BE2C (cell line): ENCODE measurements at regions not wholly inside any gene's neighbourhood (a gene's known extent, or its start where the extent isn't known, plus 50 kb on each side); places are given as distances from the start of the nearest gene placed in this dataset.

Experiments used
- DNase-seq: peaks from one replicate; pipeline ENCODE4 v3.0.0-alpha.2; 2020
- H3K27me3 ChIP-seq: fragments of 250-450 bp; sonication (Bioruptor Pico); 2 replicates; pipeline ENCODE4 v1.5.1; 2020; ENCODE audit warnings: mild to moderate bottlenecking
- H3K36me3 ChIP-seq: fragments of 250-450 bp; sonication (Bioruptor Pico); 2 replicates; pipeline ENCODE4 v1.5.1; 2020; ENCODE audit warnings: mild to moderate bottlenecking
- H3K4me1 ChIP-seq: fragments of 250-450 bp; sonication (Bioruptor Pico); 2 replicates; pipeline ENCODE4 v1.5.1; 2020
- H3K4me3 ChIP-seq: 2 replicates; pipeline ENCODE4 v1.5.1; 2011; ENCODE audit warnings: low read depth, low read length
- H3K9me3 ChIP-seq: fragments of 250-450 bp; sonication (Bioruptor Pico); 2 replicates; pipeline ENCODE4 v1.5.1; 2020
- TF ChIP-seq, protein P1 (sequence below): IDR thresholded peaks from 2 replicates; pipeline ENCODE4 v1.5.1; 2012; ENCODE audit warnings: mild to moderate bottlenecking, low read depth, low read length

DNA sequence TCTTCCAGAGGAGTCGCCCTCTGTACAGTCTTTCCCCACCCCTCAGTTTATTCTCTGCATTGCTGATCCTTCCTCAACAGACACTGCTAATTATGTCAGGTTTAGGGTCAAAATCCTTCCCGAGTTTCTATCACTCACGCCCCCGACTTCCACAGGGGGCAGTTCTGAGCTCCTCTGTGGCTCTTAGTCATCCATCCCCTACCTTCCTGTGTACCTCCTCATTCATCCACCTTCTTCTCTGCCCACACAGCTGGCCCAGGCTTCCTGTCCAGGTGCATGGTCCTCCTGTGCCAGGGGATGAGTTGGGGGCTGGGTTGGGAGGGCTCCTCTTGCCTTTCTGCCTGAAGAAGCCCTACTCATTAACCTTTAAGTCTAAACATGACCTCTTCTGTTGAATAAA lies 202.9 kb downstream of the ARL4C start:
- TF ChIP-seq, protein P1, sequence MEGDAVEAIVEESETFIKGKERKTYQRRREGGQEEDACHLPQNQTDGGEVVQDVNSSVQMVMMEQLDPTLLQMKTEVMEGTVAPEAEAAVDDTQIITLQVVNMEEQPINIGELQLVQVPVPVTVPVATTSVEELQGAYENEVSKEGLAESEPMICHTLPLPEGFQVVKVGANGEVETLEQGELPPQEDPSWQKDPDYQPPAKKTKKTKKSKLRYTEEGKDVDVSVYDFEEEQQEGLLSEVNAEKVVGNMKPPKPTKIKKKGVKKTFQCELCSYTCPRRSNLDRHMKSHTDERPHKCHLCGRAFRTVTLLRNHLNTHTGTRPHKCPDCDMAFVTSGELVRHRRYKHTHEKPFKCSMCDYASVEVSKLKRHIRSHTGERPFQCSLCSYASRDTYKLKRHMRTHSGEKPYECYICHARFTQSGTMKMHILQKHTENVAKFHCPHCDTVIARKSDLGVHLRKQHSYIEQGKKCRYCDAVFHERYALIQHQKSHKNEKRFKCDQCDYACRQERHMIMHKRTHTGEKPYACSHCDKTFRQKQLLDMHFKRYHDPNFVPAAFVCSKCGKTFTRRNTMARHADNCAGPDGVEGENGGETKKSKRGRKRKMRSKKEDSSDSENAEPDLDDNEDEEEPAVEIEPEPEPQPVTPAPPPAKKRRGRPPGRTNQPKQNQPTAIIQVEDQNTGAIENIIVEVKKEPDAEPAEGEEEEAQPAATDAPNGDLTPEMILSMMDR = peak; percentile 40
- H3K27me3 ChIP-seq = no peaks in the 10 kb centered on the region
- DNase-seq = no peak
- H3K4me3 ChIP-seq = no peak overlapping the region
- no peaks in the 10 kb centered on the region for H3K9me3 ChIP-seq
- H3K4me1 ChIP-seq = no peaks in the 10 kb centered on the region; the same call in 1 of the 2 replicates
- no peaks in the 10 kb centered on the region for H3K36me3 ChIP-seq

DNA sequence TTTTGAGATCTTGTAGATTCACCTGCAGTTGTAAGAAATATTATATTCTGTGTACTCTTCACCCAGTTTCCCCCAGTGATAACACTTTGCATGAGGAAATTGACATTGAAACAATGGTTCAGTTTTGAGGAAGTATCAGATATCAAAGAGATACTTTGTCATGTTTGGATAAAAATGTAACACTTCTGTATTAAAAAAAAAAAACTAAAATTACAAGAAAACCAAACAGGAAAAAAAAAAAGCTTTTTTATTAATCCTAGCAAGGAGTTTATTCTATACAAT lies 204.0 kb downstream of the ARL4C start:
- TF ChIP-seq, protein P1 = no peak
- Histone ChIP-seq H3K36me3 (no peaks in the 10 kb centered on the region), H3K4me1 (no peaks in the 10 kb centered on the region; the same call in 1 of the 2 replicates), H3K9me3 (no peaks in the 10 kb centered on the region), H3K4me3 (no peak overlapping the region), H3K27me3 (no peaks in the 10 kb centered on the region)
- no peak for DNase-seq

DNA sequence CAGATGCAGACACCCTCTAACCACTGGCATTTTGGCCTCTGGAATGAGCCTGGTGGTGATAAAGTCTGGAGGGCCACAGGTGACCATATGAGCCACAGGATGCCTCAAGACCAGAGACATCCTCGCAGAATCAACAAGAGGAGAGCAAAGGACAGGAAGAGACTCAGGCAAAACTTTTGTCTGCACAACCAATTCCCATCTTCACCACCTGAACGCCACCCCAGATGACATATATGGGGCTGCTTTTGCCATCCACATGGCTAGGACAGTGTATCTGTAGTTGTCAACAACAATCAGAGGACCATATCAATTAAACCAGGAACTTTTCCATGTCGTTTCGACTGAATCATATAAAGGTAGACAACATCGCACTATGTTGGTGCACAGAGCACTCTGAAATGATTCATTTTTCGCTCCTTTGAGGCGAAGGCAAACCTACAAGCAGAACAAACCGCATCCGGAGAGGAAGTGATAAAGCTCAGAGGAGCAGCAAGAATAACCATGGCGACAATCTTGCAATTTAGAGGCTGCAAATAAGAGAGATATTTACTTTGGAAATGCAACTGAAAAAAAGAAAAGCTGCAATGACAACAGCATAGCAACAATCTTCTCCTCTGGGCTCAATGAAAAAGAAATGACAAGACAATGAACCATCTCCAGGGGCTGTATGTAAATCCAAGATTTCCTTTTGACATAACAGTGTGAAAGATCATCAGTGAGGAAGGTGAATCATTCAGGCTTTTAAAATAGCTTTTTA lies 204.5 kb downstream of the ARL4C start:
- Histone ChIP-seq H3K36me3 (no peaks in the 10 kb centered on the region), H3K4me3 (no peak overlapping the region), H3K27me3 (no peaks in the 10 kb centered on the region), H3K4me1 (no peaks in the 10 kb centered on the region; the same call in 1 of the 2 replicates), H3K9me3 (no peaks in the 10 kb centered on the region)
- TF ChIP-seq, protein P1 = no peak
- DNase-seq = no peak

DNA sequence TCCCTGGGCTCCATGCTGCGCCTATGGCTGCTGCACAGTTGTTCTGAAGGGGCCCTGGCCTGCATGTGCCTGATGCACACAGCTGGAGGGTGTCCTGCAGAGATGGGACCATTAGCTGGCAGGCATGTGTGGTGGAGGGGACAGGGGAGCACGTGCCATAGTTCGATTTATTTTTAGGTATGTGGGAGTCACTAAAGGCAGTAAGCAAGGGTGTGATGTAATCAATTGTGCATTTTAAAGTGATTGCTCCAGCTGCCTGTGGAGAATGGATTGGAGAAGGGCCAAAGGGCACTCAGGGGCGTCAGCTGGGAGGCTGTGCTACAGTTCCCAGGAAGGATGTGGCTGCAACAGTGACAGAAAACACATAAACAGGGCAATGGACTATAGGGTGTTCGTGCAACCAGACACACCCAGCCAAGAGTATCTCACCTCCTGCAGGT lies 205.1 kb downstream of the ARL4C start:
- no peaks in the 10 kb centered on the region for H3K27me3 ChIP-seq
- no peak overlapping the region for H3K4me3 ChIP-seq
- no peaks in the 10 kb centered on the region for H3K36me3 ChIP-seq
- H3K4me1 ChIP-seq = no peaks in the 10 kb centered on the region; the same call in 1 of the 2 replicates
- TF ChIP-seq, protein P1 = no peak
- H3K9me3 ChIP-seq = no peaks in the 10 kb centered on the region
- DNase-seq = no peak

DNA sequence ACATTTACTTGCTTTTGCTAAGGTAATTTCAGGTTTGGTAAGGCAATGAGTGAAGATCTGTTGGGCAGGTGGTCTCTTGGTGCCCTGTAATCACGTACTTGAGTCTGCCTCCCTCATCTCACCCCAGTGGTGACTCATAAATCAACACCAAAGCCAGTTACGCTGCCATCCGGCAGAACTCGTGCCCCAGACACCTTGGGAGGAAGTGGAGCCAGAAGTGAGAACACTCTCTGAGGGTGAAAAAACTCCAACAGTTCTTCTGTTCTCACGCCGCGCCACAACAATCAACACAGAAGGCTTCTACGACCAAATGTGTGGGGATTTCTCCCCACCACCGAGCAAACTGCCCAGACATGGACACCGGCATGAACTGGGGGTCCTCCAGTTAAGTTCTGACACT lies 206.2 kb downstream of the ARL4C start:
- Histone ChIP-seq H3K27me3 (no peaks in the 10 kb centered on the region), H3K4me3 (no peak overlapping the region), H3K36me3 (no peaks in the 10 kb centered on the region), H3K9me3 (no peaks in the 10 kb centered on the region), H3K4me1 (peaks cover 2% of the 10 kb centered on the region; the same call in 1 of the 2 replicates)
- TF ChIP-seq, protein P1 = no peak
- DNase-seq = no peak

DNA sequence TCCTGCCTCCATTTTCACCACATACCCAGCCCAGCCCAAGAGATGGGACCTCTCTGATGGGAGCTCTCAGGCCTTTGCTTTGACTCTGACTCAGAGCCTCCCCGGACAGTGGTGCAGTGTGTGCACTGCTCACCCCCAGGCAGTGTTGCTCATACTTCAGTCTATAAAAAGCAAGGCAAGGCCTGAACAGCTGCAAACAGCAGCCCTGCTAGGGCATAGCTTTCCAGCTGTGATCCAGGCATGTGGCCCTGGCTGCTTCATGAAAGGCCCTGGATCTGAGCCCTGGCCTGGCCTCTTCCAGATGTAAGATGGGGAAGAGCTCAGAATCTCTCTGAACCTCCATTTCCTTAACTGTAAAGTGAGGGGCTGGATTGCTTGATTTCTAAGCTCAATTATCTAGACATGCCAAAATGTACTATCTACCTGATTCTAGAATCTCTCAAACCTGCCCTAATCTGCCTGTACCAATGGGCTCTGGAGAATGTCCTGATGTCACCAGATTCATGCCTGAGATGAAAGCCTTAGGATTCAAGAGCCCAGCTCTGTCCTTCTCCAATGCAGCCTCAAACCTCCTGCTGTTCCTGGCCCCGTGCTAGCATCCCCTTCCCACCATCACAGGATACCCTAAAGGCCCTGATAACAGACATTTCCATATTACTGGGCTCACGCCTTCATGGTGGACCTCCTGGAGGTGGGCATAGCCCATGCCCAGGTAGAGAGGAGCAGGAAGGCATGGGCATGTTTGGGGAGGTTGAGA lies 206.9 kb downstream of the ARL4C start:
- H3K9me3 ChIP-seq = no peaks in the 10 kb centered on the region
- H3K4me1 ChIP-seq = peaks cover 2% of the 10 kb centered on the region; the same call in 1 of the 2 replicates
- no peaks in the 10 kb centered on the region for H3K36me3 ChIP-seq
- H3K27me3 ChIP-seq = no peaks in the 10 kb centered on the region
- no peak overlapping the region for H3K4me3 ChIP-seq
- DNase-seq = no peak
- TF ChIP-seq, protein P1 = no peak
